ENCODE measurements at regions not wholly inside any gene's neighbourhood (a gene's known extent, or its start where the extent isn't known, plus 50 kb on each side); places are given as distances from the start of the nearest gene placed in this dataset.

DNA sequence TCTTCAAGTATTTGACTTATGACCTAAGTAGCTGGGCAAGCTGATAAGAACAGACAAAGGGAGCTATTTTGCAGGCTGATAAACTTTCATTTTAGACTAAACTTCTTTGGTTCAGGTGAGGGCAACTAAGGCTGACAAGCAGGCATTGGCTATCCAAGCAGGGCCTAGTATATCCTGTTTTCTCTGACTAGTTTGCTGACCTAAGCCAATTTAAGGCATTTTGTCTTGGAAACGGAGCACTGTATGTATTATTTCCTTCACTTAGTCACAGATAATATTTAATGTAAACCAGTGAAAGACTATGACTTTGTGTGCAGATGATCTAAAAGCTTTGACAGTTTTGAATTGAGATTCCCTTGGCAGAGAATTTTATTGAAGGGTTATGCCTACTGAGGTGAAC lies 172.5 kb downstream of the POU4F1 start:
- Histone ChIP-seq H3K9me3 (ENCODE audit: low read depth, low read length, poor library complexity, severe bottlenecking) (no peaks in the 10 kb centered on the region), H3K4me1 (ENCODE audit: insufficient read depth, low read length, poor library complexity, severe bottlenecking) (no peaks in the 10 kb centered on the region), H3K36me3 (ENCODE audit: insufficient read depth, low read length, poor library complexity, severe bottlenecking) (no peaks in the 10 kb centered on the region), H3K27ac (ENCODE audit: low read depth, low read length, poor library complexity, severe bottlenecking) (no peak overlapping the region), H3K4me3 (ENCODE audit: low read depth, low read length, poor library complexity, severe bottlenecking) (no peak overlapping the region), H3K27me3 (replicated peaks; ENCODE audit: insufficient read depth, low read depth, low read length, poor library complexity) (no peaks in the 10 kb centered on the region)
- ChIA-PET POLR2A (ENCODE audit: low non-redundant PET) (no interaction called here), CTCF (no interaction called here)
- DNase-seq (ENCODE audit: low spot score): no peak
- intact Hi-C loops (cut with micrococcal nuclease; ENCODE audit: unreplicated experiment): no loop called here
- TF ChIP-seq CTCF (conservative IDR thresholded peaks at IDR 0.05; ENCODE audit: low read depth, low read length) (no peak), EZH2 (IDR thresholded peaks at IDR 0.05; ENCODE audit: borderline replicate concordance, low read depth, low read length, poor library complexity, severe bottlenecking) (no peak)
- no TSS peak for BruUV-seq (replicated peaks)

DNA sequence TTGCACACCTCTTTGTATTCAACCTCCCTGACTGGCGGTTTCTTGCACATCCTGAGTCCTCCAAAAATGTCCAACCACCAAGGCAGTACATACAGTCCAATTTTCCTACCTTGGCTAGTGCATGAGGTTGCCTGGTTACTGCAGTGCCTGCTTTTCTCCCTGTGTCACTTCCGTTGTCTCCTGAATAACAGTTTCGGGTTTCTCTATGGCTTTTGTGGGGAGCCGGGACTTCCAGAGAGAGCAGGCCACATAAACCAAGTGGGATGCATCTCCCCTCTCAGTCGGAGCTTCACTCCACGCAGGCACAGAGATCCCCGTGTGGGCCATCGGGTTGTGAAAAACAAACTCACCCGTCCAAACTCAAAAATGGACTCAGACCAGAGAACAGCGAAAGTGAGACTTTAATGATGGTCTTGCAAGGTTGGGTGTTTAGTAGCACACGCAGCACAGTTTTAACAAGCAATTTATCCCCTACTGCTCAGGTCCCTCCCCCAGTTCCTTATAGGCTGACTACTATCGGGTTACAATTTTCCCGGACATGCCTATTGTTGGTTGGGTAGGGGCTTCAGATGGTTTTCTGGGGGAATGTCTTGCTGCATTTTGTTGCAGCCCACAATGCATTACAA lies 173.1 kb downstream of the POU4F1 start:
- no peak overlapping the region for H3K4me3 ChIP-seq (ENCODE audit: low read depth, low read length, poor library complexity, severe bottlenecking)
- TF ChIP-seq EZH2 (IDR thresholded peaks at IDR 0.05; ENCODE audit: borderline replicate concordance, low read depth, low read length, poor library complexity, severe bottlenecking): no peak
- no peak for TF ChIP-seq CTCF (conservative IDR thresholded peaks at IDR 0.05; ENCODE audit: low read depth, low read length)
- ChIA-PET POLR2A (ENCODE audit: low non-redundant PET) (no interaction called here), CTCF (no interaction called here)
- no peaks in the 10 kb centered on the region for H3K27me3 ChIP-seq (replicated peaks; ENCODE audit: insufficient read depth, low read depth, low read length, poor library complexity)
- intact Hi-C loops (cut with micrococcal nuclease; ENCODE audit: unreplicated experiment): no loop called here
- peak; percentile 3 for DNase-seq (ENCODE audit: low spot score)
- no peaks in the 10 kb centered on the region for H3K4me1 ChIP-seq (ENCODE audit: insufficient read depth, low read length, poor library complexity, severe bottlenecking)
- H3K36me3 ChIP-seq (ENCODE audit: insufficient read depth, low read length, poor library complexity, severe bottlenecking): no peaks in the 10 kb centered on the region
- no TSS peak for BruUV-seq (replicated peaks)
- no peaks in the 10 kb centered on the region for H3K9me3 ChIP-seq (ENCODE audit: low read depth, low read length, poor library complexity, severe bottlenecking)
- H3K27ac ChIP-seq (ENCODE audit: low read depth, low read length, poor library complexity, severe bottlenecking): no peak overlapping the region

DNA sequence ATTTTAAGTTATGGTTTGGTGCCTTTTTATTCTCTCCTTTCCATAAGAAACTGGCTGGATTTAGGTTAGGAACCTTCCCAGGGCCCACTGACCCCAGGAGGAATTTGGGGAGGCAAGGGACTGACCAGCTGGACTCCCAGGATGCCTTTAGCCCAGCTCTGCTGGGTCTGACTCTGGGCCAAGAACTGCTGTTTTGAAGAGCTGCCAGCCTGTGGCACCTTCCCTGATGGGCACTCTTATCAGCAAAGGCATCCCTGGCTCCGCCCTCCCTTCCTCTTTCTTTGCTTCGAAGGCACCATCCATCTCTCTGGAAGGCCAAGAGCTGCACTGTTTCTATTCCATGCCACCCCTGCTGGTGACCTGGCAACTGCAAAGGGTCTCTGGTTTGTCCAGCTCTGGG lies 174.7 kb downstream of the POU4F1 start:
- ChIA-PET POLR2A (ENCODE audit: low non-redundant PET) (no interaction called here), CTCF (no interaction called here)
- Histone ChIP-seq H3K27ac (ENCODE audit: low read depth, low read length, poor library complexity, severe bottlenecking) (no peak overlapping the region), H3K4me1 (ENCODE audit: insufficient read depth, low read length, poor library complexity, severe bottlenecking) (no peaks in the 10 kb centered on the region), H3K9me3 (ENCODE audit: low read depth, low read length, poor library complexity, severe bottlenecking) (no peaks in the 10 kb centered on the region), H3K27me3 (replicated peaks; ENCODE audit: insufficient read depth, low read depth, low read length, poor library complexity) (no peaks in the 10 kb centered on the region), H3K36me3 (ENCODE audit: insufficient read depth, low read length, poor library complexity, severe bottlenecking) (no peaks in the 10 kb centered on the region), H3K4me3 (ENCODE audit: low read depth, low read length, poor library complexity, severe bottlenecking) (no peak overlapping the region)
- TF ChIP-seq EZH2 (IDR thresholded peaks at IDR 0.05; ENCODE audit: borderline replicate concordance, low read depth, low read length, poor library complexity, severe bottlenecking) (no peak), CTCF (conservative IDR thresholded peaks at IDR 0.05; ENCODE audit: low read depth, low read length) (no peak)
- intact Hi-C loops (cut with micrococcal nuclease; ENCODE audit: unreplicated experiment): no loop called here
- DNase-seq (ENCODE audit: low spot score): no peak
- no TSS peak for BruUV-seq (replicated peaks)
